ENCODE measurements at regions not wholly inside any gene's neighbourhood (a gene's known extent, or its start where the extent isn't known, plus 50 kb on each side); places are given as distances from the start of the nearest gene placed in this dataset.

DNA sequence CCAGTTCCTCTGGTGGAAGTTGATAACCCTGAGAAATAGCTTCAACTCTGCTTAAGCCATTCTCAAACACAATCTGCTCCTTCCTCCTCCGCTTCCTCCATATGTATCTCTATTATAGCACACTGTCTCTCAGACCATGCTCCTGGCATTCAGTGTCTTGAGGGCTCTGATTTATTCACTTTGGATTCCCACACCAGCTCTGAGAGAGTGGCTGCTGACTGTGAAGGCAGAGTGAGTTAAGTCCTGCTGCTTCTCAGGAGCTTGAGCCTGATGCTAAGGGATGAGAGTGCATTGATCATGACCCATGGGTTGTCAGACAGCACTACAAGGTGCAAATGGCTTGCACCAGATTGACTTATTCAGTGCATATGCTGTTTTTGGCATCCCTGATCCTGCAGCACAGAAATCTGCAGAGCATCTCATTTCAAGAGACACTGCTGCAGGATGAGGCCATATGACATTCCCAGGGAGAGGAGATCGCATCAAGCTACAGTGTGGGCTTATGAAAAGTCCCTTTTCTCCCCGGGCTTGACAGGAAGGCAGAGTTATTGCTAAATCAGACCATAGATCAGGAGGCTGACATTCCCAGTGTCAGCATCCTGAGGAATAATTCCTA, 500.5 kb upstream of the RAB6C start:
- TF ChIP-seq, protein P1, sequence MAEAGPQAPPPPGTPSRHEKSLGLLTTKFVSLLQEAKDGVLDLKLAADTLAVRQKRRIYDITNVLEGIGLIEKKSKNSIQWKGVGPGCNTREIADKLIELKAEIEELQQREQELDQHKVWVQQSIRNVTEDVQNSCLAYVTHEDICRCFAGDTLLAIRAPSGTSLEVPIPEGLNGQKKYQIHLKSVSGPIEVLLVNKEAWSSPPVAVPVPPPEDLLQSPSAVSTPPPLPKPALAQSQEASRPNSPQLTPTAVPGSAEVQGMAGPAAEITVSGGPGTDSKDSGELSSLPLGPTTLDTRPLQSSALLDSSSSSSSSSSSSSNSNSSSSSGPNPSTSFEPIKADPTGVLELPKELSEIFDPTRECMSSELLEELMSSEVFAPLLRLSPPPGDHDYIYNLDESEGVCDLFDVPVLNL (CRISPR knock-in tag; IDR thresholded peaks at IDR 0.05; ENCODE audit: borderline replicate concordance, low read depth), result no peak
- TF ChIP-seq, protein P2, sequence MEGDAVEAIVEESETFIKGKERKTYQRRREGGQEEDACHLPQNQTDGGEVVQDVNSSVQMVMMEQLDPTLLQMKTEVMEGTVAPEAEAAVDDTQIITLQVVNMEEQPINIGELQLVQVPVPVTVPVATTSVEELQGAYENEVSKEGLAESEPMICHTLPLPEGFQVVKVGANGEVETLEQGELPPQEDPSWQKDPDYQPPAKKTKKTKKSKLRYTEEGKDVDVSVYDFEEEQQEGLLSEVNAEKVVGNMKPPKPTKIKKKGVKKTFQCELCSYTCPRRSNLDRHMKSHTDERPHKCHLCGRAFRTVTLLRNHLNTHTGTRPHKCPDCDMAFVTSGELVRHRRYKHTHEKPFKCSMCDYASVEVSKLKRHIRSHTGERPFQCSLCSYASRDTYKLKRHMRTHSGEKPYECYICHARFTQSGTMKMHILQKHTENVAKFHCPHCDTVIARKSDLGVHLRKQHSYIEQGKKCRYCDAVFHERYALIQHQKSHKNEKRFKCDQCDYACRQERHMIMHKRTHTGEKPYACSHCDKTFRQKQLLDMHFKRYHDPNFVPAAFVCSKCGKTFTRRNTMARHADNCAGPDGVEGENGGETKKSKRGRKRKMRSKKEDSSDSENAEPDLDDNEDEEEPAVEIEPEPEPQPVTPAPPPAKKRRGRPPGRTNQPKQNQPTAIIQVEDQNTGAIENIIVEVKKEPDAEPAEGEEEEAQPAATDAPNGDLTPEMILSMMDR (IDR thresholded peaks at IDR 0.05), result no peak
- TF ChIP-seq CBFB (CRISPR knock-in tag; IDR thresholded peaks at IDR 0.05; ENCODE audit: low read depth) (no peak), TEAD4 (CRISPR knock-in tag; IDR thresholded peaks at IDR 0.05) (no peak)
- TF ChIP-seq, protein P3, sequence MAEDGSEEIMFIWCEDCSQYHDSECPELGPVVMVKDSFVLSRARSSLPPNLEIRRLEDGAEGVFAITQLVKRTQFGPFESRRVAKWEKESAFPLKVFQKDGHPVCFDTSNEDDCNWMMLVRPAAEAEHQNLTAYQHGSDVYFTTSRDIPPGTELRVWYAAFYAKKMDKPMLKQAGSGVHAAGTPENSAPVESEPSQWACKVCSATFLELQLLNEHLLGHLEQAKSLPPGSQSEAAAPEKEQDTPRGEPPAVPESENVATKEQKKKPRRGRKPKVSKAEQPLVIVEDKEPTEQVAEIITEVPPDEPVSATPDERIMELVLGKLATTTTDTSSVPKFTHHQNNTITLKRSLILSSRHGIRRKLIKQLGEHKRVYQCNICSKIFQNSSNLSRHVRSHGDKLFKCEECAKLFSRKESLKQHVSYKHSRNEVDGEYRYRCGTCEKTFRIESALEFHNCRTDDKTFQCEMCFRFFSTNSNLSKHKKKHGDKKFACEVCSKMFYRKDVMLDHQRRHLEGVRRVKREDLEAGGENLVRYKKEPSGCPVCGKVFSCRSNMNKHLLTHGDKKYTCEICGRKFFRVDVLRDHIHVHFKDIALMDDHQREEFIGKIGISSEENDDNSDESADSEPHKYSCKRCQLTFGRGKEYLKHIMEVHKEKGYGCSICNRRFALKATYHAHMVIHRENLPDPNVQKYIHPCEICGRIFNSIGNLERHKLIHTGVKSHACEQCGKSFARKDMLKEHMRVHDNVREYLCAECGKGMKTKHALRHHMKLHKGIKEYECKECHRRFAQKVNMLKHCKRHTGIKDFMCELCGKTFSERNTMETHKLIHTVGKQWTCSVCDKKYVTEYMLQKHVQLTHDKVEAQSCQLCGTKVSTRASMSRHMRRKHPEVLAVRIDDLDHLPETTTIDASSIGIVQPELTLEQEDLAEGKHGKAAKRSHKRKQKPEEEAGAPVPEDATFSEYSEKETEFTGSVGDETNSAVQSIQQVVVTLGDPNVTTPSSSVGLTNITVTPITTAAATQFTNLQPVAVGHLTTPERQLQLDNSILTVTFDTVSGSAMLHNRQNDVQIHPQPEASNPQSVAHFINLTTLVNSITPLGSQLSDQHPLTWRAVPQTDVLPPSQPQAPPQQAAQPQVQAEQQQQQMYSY (CRISPR knock-in tag; IDR thresholded peaks at IDR 0.05), result no peak
- TF ChIP-seq, protein P4, sequence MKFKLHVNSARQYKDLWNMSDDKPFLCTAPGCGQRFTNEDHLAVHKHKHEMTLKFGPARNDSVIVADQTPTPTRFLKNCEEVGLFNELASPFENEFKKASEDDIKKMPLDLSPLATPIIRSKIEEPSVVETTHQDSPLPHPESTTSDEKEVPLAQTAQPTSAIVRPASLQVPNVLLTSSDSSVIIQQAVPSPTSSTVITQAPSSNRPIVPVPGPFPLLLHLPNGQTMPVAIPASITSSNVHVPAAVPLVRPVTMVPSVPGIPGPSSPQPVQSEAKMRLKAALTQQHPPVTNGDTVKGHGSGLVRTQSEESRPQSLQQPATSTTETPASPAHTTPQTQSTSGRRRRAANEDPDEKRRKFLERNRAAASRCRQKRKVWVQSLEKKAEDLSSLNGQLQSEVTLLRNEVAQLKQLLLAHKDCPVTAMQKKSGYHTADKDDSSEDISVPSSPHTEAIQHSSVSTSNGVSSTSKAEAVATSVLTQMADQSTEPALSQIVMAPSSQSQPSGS (CRISPR knock-in tag; IDR thresholded peaks at IDR 0.05; ENCODE audit: borderline replicate concordance, low read depth), result no peak
